ENCODE measurements at regions not wholly inside any gene's neighbourhood (a gene's known extent, or its start where the extent isn't known, plus 50 kb on each side); places are given as distances from the start of the nearest gene placed in this dataset.
A peak's percentile ranks its signal among the peaks of the same experiment; 100 is the strongest.

DNA sequence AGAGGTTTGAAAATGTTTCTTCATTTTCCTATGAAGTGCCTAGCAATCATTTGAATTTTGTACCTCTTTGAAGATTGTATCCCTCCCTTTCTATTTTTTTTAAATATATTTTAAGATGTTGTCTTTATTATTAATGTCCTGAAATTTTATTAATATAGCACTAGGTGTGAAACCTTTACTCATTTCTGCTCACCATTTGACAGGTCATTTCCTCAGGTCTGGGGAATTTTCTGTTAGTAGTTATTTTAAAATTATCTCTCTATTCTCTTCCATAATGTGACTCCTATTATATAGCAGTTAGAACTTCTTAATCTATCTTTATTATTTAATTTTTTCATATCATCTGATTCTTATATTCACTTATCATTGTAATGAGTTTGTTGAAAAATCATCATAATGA lies 1038.6 kb upstream of the SLC39A10 start:
- no peak for FAIRE-seq
- DNase-seq (ENCODE audit: low spot score in 2 of 2), result no peak

DNA sequence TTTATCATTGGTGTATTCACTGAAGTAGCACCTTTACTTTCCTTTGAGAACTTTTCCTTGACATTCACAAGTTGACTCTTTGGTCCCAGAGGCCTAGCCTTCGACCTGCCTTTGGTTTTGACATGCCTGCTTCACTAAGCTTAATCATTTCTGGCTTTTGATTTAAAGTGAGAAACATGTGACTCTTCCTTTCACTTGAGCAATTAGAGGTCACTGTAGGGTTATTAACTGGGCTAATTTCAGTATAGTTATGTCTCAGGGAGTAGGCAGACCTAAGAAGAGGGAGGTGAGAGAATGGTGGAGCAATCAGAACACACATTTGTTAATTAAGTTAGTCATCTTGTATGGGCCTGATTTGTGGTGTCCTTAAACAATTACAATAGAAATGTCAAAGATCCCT lies 1040.7 kb upstream of the SLC39A10 start:
- DNase-seq (ENCODE audit: low spot score in 2 of 2) (no peak), FAIRE-seq (no peak)

- DNase-seq (ENCODE audit: low spot score in 2 of 2), result no peak
- no peak for FAIRE-seq
These were observed 1046.7 kb upstream of the SLC39A10 start for GRCh38 chr2:194610297-194610696.

- DNase-seq (ENCODE audit: low spot score in 2 of 2) (no peak), FAIRE-seq (no peak)
These were observed 1053.6 kb upstream of the SLC39A10 start for GRCh38 chr2:194603429-194603828.

- FAIRE-seq (no peak), DNase-seq (ENCODE audit: low spot score in 2 of 2) (no peak)
These were observed 1054.3 kb upstream of the SLC39A10 start for GRCh38 chr2:194602750-194603149.

DNA sequence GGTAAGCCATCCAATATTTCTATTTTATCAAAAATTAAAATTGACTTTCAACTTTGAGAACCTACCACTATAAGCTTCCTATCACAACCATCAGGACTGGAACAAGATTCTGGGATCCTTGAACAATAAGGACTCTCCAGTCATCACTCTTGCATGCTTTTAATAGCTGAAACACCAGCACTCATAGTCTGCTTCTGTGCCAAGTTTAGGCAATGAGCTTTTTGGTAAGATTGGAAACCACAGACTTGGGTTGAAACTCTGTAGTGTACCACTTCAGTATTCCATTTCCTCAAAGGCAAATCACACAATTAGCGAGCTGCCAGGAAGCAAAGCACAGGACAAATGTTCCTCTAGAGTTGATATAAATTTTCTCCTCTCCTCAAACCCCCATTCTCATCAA lies 1065.8 kb upstream of the SLC39A10 start:
- DNase-seq (ENCODE audit: low spot score in 2 of 2), result no peak
- FAIRE-seq, result no peak

DNA sequence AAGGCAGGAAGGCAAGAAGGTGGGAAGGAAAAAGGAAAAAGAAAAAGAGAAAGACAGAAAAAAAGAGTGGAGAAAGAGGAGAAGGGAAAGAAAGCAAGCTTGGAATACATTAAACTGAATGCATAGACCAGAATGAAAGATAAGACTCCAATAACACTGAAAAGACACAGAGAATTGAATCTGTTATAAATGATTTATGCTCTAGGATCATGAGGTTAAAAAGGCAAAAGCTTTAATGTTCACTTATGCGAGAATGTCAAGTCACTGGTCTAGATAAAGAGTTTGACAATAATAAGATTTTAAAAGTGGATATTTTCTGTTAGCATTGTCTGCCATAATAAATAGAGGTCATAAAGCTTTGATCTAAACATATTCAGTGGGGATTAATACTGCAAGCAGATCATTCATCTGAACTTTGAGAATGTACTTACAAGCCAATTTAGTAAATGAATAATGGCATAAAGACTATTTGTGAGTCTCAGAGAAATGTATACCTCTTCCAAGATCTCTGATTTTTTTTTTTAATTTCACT lies 1069.2 kb upstream of the SLC39A10 start:
- no peak for FAIRE-seq
- DNase-seq (ENCODE audit: low spot score in 2 of 2), result no peak

GRCh38 chr2:194567661-194568017 lies 1089.4 kb upstream of the SLC39A10 start:
- no peak for DNase-seq (ENCODE audit: low spot score in 2 of 2)
- FAIRE-seq, result no peak

DNA sequence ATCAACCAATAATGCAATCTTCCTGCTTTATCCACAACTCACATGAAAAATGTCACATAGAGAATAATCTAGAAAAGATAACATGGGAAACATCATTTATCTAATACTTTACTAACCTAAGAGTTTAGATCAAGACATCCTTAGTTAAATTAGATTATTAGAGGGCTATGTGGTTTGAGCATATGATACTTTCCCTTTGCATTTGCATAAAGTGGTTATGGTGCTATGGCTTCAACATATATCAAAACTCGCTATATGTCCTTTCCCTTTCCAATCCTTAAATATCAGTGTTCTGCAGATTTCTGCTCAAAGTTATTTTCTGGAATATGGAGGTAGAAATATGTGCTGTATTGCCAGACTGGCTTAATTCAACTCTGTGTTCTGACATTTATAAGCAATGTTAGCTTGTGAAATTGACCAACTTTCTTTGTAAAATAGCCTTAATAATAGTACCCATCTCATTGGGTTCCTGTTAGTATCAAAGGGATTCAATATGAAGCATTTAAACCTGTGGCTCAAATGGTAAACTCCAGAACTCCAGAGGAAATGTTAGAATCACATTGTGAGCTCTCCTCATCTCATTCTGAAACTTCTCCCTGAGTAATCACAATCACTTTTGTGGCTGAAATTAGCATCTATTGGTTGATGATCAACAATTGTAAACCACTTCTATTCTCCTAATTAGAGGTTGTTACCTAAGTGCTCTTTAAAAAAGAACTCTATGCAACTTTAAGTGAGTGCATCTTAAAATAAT lies 1089.9 kb upstream of the SLC39A10 start:
- DNase-seq (ENCODE audit: low spot score in 2 of 2), result no peak

GRCh38 chr2:194564422-194564821 lies 1092.6 kb upstream of the SLC39A10 start:
- FAIRE-seq (no peak), DNase-seq (ENCODE audit: low spot score in 2 of 2) (no peak)

More for the DNA sequence above, 1089.9 kb upstream of the SLC39A10 start:
- no peak for FAIRE-seq

DNA sequence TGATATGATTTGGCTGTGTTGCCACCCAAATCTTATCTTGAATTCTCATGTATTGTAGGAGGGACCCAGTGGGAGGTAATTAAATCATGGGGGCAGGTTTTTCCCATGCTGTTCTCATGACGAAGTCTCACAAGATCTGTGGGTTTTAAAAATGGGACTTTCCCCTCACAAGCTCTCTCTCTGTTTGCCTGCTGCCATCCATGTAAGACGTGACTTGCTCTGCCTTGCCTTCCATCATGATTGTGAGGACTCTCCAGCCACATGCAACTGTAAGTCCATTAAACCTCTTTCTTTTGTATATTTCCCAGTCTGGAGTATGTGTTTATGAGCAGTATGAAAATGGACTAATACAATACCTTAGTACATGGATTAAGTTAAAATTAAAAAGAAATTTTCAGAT lies 1094.7 kb upstream of the SLC39A10 start:
- no peak for DNase-seq (ENCODE audit: low spot score in 2 of 2)
- no peak for FAIRE-seq

DNA sequence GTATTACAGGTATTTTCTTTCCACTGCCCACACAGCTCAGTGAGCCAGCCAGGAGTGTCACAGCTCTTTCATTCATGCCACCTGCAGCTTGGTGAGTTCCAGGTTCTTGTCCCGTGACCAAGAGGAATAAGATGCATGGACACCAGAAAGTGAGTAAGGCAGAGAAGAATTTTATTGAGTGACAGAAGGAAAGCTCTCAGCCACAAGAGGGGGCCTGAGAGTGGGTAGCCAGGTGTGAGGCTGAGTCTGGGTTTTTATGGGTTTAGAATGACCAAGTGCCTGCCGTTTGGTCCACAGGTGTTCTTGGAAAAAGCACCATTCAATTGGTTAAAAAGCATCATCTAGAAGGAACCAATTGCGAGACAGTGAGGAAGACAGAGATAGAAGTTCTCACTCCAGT lies 1097.1 kb upstream of the SLC39A10 start:
- FAIRE-seq (no peak), DNase-seq (ENCODE audit: low spot score in 2 of 2) (no peak)

GRCh38 chr2:194559523-194559922 lies 1097.5 kb upstream of the SLC39A10 start:
- DNase-seq (ENCODE audit: low spot score in 2 of 2) (no peak), FAIRE-seq (no peak)

- DNase-seq (ENCODE audit: low spot score in 2 of 2), result no peak
- no peak for FAIRE-seq
These were observed 1099.0 kb upstream of the SLC39A10 start for GRCh38 chr2:194557993-194558392.

DNA sequence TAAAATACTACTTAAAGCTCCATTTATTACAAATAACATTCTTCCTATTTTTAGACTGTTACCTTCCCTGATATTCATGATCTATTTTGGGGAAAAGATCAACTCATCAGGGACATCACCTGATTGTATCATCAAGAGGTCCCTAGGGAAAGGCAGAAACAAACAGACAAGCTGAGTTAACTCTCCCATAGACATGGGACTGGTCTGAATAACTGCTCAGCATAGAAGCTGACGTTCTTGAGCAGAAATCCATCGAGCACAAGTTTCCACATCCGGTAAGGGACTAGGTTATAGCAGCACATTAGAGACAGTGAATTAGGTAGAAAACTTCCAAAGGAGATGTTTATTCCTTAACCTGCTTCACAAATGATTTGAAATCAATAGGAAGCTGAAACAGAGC lies 1100.4 kb upstream of the SLC39A10 start:
- FAIRE-seq (no peak), DNase-seq (ENCODE audit: low spot score in 2 of 2) (no peak)

GRCh38 chr2:194553980-194554379 lies 1103.0 kb upstream of the SLC39A10 start:
- DNase-seq (ENCODE audit: low spot score in 2 of 2) (no peak), FAIRE-seq (no peak)

DNA sequence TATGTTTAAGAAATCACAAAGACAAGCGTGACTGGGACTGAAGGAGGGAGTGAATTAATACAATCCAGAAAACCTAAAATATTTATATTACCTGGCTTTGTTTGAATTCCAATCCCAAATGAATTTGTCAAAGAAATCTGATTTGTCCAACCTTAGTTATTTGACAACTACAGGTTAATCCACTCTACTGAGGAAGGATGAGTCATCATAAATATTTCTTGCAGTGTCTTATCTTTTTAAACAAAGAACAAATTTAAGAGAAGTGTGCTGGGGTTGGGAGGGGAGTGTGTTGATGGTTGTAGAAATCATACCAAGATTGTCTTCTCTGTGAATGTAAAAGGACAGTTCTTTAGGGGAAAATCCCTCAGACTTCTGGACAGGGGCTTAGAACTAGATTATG lies 1106.3 kb upstream of the SLC39A10 start:
- no peak for DNase-seq (ENCODE audit: low spot score in 2 of 2)
- FAIRE-seq, result no peak

- no peak for FAIRE-seq
These were observed 1107.6 kb upstream of the SLC39A10 start for GRCh38 chr2:194549387-194549786.

DNA sequence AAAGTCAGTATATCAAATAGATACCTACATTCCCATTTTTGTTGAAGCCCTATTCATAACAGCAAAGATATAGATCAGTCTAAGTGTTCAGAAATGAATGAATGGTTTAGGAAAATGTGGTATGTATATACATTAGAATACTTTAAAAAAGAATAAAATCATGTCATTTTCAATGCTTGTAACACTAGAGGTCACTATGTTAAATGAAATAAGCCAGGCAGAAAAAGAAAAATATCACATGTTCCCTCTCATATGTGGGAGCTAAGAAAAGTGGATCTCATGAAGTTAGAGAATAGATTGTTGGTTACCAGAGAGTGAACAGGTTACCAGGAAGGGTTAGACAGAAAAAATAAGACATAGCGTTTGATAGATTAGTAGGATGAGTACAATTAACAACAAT lies 1111.0 kb upstream of the SLC39A10 start:
- peak; percentile 84 for FAIRE-seq
- DNase-seq (ENCODE audit: low spot score in 2 of 2), result no peak

More at GRCh38 chr2:194549387-194549786, 1107.6 kb upstream of the SLC39A10 start:
- DNase-seq (ENCODE audit: low spot score in 2 of 2), result no peak

DNA sequence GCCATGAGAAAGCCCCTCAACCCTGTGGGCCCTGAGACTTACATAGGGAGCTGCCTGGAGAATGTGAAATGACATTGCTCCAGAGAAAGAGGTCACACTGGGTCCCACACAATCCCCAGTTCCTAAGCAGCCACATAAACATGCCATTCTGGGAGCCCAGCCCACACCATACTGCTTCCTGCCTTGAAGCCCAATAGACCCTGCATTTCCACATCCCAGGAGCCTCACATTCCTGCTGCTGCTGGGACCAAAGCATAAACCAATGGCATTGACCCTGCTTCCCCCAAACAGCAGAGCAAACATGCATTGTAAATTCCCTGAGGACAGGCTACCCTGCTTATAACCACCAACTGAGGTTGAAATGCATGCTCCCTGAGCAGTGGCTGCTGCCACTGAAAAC lies 1117.6 kb upstream of the SLC39A10 start:
- no peak for FAIRE-seq
- DNase-seq (ENCODE audit: low spot score in 2 of 2), result no peak

GRCh38 chr2:194526121-194526520 lies 1130.9 kb upstream of the SLC39A10 start:
- DNase-seq (ENCODE audit: low spot score in 2 of 2), result no peak

DNA sequence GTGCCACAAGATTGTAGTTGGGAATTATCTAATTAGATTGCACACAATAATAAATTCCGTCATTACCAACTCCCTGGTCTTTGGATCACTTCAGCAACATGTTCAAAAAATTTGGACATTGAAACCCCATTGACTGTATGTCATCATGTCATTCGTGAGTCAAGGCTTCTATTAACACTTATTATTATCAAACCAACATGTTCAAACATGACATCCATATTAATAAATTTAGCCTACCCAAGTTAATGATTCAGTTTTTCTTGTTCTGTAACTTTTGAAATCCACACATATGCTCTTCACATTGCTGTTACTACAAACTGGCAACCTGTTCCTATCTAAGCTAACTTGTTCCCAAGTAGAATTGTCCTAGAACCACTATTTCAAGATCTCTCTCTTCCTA lies 1142.7 kb upstream of the SLC39A10 start:
- FAIRE-seq, result no peak
- no peak for DNase-seq (ENCODE audit: low spot score in 2 of 2)

More at GRCh38 chr2:194526121-194526520, 1130.9 kb upstream of the SLC39A10 start:
- no peak for FAIRE-seq
